Endothelial cell (in vitro differentiated cells): ENCODE measurements at regions not wholly inside any gene's neighbourhood (a gene's known extent, or its start where the extent isn't known, plus 50 kb on each side); places are given as distances from the start of the nearest gene placed in this dataset.

ENCODE experiments used
- DNase-seq: peaks from one replicate; pipeline ENCODE4 v3.0.0; 2021; ENCODE audit warnings: low spot score
- H3K27ac Mint-ChIP-seq: one replicate; pipeline ENCODE4 v1.8.0; 2021; ENCODE audit warnings: mixed read lengths, inconsistent platforms; ENCODE audit not compliant: unreplicated experiment
- H3K27me3 Mint-ChIP-seq: one replicate; pipeline ENCODE4 v1.8.0; 2021; ENCODE audit warnings: mild to moderate bottlenecking, moderate library complexity, mixed read lengths, inconsistent platforms; ENCODE audit not compliant: unreplicated experiment
- H3K36me3 Mint-ChIP-seq: one replicate; pipeline ENCODE4 v1.8.0; 2021; ENCODE audit warnings: mild to moderate bottlenecking, low read depth, mixed read lengths, inconsistent platforms; ENCODE audit not compliant: unreplicated experiment
- H3K4me1 Mint-ChIP-seq: one replicate; pipeline ENCODE4 v1.8.0; 2021; ENCODE audit warnings: mild to moderate bottlenecking, mixed read lengths, inconsistent platforms; ENCODE audit not compliant: unreplicated experiment
- H3K4me3 Mint-ChIP-seq: one replicate; pipeline ENCODE4 v1.8.0; 2021; ENCODE audit warnings: mild to moderate bottlenecking, mixed read lengths, inconsistent platforms; ENCODE audit not compliant: unreplicated experiment
- H3K9me3 Mint-ChIP-seq: one replicate; pipeline ENCODE4 v1.8.0; 2021; ENCODE audit warnings: mixed read lengths, inconsistent platforms; ENCODE audit not compliant: unreplicated experiment
- CTCF ChIP-seq: fragments of 200-600 bp; sonication (generic); IDR thresholded peaks from one replicate; pipeline ENCODE4 v1.5.0; 2021; ENCODE audit warnings: antibody characterized with exemption; ENCODE audit not compliant: unreplicated experiment

GRCh38 chr1:11596295-11596694, 57.9 kb downstream of the FBXO2 start:
- H3K9me3 Mint-ChIP-seq = no peaks in the 10 kb centered on the region
- H3K27ac Mint-ChIP-seq = peak overlapping the region; percentile 61
- H3K36me3 Mint-ChIP-seq = no peaks in the 10 kb centered on the region
- peaks cover 11% of the 10 kb centered on the region for H3K27me3 Mint-ChIP-seq
- TF ChIP-seq CTCF = no peak
- no peak overlapping the region for H3K4me3 Mint-ChIP-seq
- DNase-seq = no peak
- H3K4me1 Mint-ChIP-seq = peaks cover 31% of the 10 kb centered on the region

GRCh38 chr1:11595285-11595684, 58.9 kb downstream of the FBXO2 start:
- H3K36me3 Mint-ChIP-seq = no peaks in the 10 kb centered on the region
- no peaks in the 10 kb centered on the region for H3K9me3 Mint-ChIP-seq
- peak overlapping the region; percentile 97 for H3K27ac Mint-ChIP-seq
- peaks cover 11% of the 10 kb centered on the region for H3K27me3 Mint-ChIP-seq
- peaks cover 31% of the 10 kb centered on the region for H3K4me1 Mint-ChIP-seq
- TF ChIP-seq CTCF = no peak
- peak overlapping the region; percentile 32 for H3K4me3 Mint-ChIP-seq
- DNase-seq = peak; percentile 38

GRCh38 chr1:11594625-11595024, 59.6 kb downstream of the FBXO2 start:
- Mint-ChIP-seq H3K36me3 (no peaks in the 10 kb centered on the region), H3K4me1 (peaks cover 31% of the 10 kb centered on the region), H3K4me3 (peak overlapping the region; percentile 76), H3K9me3 (no peaks in the 10 kb centered on the region), H3K27me3 (peaks cover 11% of the 10 kb centered on the region), H3K27ac (peak overlapping the region; percentile 97)
- no peak for TF ChIP-seq CTCF
- DNase-seq = no peak

- Mint-ChIP-seq H3K27me3 (peaks cover 11% of the 10 kb centered on the region), H3K9me3 (no peaks in the 10 kb centered on the region), H3K4me3 (no peak overlapping the region), H3K4me1 (peaks cover 31% of the 10 kb centered on the region), H3K36me3 (no peaks in the 10 kb centered on the region), H3K27ac (no peak overlapping the region)
- DNase-seq = peak; percentile 64
- TF ChIP-seq CTCF = peak; percentile 61
Measured at GRCh38 chr1:11594222-11594621, 60.0 kb downstream of the FBXO2 start.

- no peak for TF ChIP-seq CTCF
- H3K27me3 Mint-ChIP-seq = peaks cover 11% of the 10 kb centered on the region
- no peak overlapping the region for H3K4me3 Mint-ChIP-seq
- H3K4me1 Mint-ChIP-seq = peaks cover 27% of the 10 kb centered on the region
- no peaks in the 10 kb centered on the region for H3K9me3 Mint-ChIP-seq
- no peak overlapping the region for H3K27ac Mint-ChIP-seq
- no peak for DNase-seq
- no peaks in the 10 kb centered on the region for H3K36me3 Mint-ChIP-seq
Measured at GRCh38 chr1:11592752-11593151, 61.5 kb downstream of the FBXO2 start.
